ENCODE measurements at regions not wholly inside any gene's neighbourhood (a gene's known extent, or its start where the extent isn't known, plus 50 kb on each side); places are given as distances from the start of the nearest gene placed in this dataset.
A peak's percentile ranks its signal among the peaks of the same experiment; 100 is the strongest.

- peak; percentile 10 for DNase-seq (ENCODE audit: insufficient read length, low spot score)
Measured at GRCh38 chr2:118668431-118669424, 178.7 kb downstream of the EN1 start.

GRCh38 chr2:118667964-118668363 is 179.5 kb downstream of the EN1 start:
- FAIRE-seq (no peak), DNase-seq (ENCODE audit: insufficient read length, low spot score) (no peak)

More at GRCh38 chr2:118668431-118669424, 178.7 kb downstream of the EN1 start:
- FAIRE-seq: no peak

GRCh38 chr2:118667348-118667747 is 180.1 kb downstream of the EN1 start:
- no peak for FAIRE-seq
- DNase-seq (ENCODE audit: insufficient read length, low spot score): no peak

GRCh38 chr2:118665784-118666529 is 181.5 kb downstream of the EN1 start:
- DNase-seq (ENCODE audit: insufficient read length, low spot score) (no peak), FAIRE-seq (no peak)

GRCh38 chr2:118661179-118661578 is 186.3 kb downstream of the EN1 start:
- no peak for DNase-seq (ENCODE audit: insufficient read length, low spot score)
- FAIRE-seq: no peak

- no peak for DNase-seq (ENCODE audit: insufficient read length, low spot score)
- no peak for FAIRE-seq
Measured at GRCh38 chr2:118658596-118659198, 188.8 kb downstream of the EN1 start.

GRCh38 chr2:118657466-118657865 is 190.0 kb downstream of the EN1 start:
- FAIRE-seq (no peak), DNase-seq (ENCODE audit: insufficient read length, low spot score) (no peak)

GRCh38 chr2:118654945-118655344 is 192.5 kb downstream of the EN1 start:
- FAIRE-seq (no peak), DNase-seq (ENCODE audit: insufficient read length, low spot score) (no peak)

- DNase-seq (ENCODE audit: insufficient read length, low spot score): no peak
- FAIRE-seq: no peak
Measured at GRCh38 chr2:118650327-118650726, 197.1 kb downstream of the EN1 start.

- DNase-seq (ENCODE audit: insufficient read length, low spot score): no peak
- FAIRE-seq: no peak
Measured at GRCh38 chr2:118645876-118646275, 201.6 kb downstream of the EN1 start.

GRCh38 chr2:118644190-118644589 is 203.3 kb downstream of the EN1 start:
- DNase-seq (ENCODE audit: insufficient read length, low spot score) (no peak), FAIRE-seq (no peak)

- DNase-seq (ENCODE audit: insufficient read length, low spot score) (no peak), FAIRE-seq (no peak)
Measured at GRCh38 chr2:118643294-118643693, 204.2 kb downstream of the EN1 start.

GRCh38 chr2:118642501-118642900 is 204.9 kb downstream of the EN1 start:
- FAIRE-seq (no peak), DNase-seq (ENCODE audit: insufficient read length, low spot score) (no peak)

GRCh38 chr2:118641711-118642110 is 205.7 kb downstream of the EN1 start:
- FAIRE-seq (no peak), DNase-seq (ENCODE audit: insufficient read length, low spot score) (no peak)

- DNase-seq (ENCODE audit: insufficient read length, low spot score): no peak
- FAIRE-seq: no peak
Measured at GRCh38 chr2:118639371-118639770, 208.1 kb downstream of the EN1 start.

- DNase-seq (ENCODE audit: insufficient read length, low spot score) (no peak), FAIRE-seq (no peak)
Measured at GRCh38 chr2:118638453-118638852, 209.0 kb downstream of the EN1 start.

- FAIRE-seq (no peak), DNase-seq (ENCODE audit: insufficient read length, low spot score) (no peak)
Measured at GRCh38 chr2:118635891-118636290, 211.6 kb downstream of the EN1 start.

GRCh38 chr2:118634876-118635275 is 212.6 kb downstream of the EN1 start:
- no peak for FAIRE-seq
- no peak for DNase-seq (ENCODE audit: insufficient read length, low spot score)

GRCh38 chr2:118633371-118634018 is 214.0 kb downstream of the EN1 start:
- FAIRE-seq (no peak), DNase-seq (ENCODE audit: insufficient read length, low spot score) (no peak)

- FAIRE-seq (no peak), DNase-seq (ENCODE audit: insufficient read length, low spot score) (no peak)
Measured at GRCh38 chr2:118632921-118633320, 214.5 kb downstream of the EN1 start.

- FAIRE-seq: no peak
Measured at GRCh38 chr2:118627156-118627555, 220.3 kb downstream of the EN1 start.

More at GRCh38 chr2:118627156-118627555, 220.3 kb downstream of the EN1 start:
- DNase-seq (ENCODE audit: insufficient read length, low spot score): no peak

Data from HTR-8/SVneo (cell line).